H1 (cell line): ENCODE measurements at regions not wholly inside any gene's neighbourhood (a gene's known extent, or its start where the extent isn't known, plus 50 kb on each side); places are given as distances from the start of the nearest gene placed in this dataset.

Experiments
- CTCF ChIA-PET: fragments of 300-600 bp; sonication (Branson Sonifier 250); formaldehyde crosslinking; loops from one replicate; lab custom pipeline; 2021; ENCODE audit not compliant: partially characterized antibody; lab: Charles Lee
- POLR2A ChIA-PET: fragments of 300-600 bp; sonication (Branson Sonifier 250); formaldehyde crosslinking; loops from one replicate; lab custom pipeline; 2021; ENCODE audit warnings: inconsistent platforms; ENCODE audit not compliant: partially characterized antibody; lab: Charles Lee
- DNase-seq, 2 experiments: peaks; one replicate each; pipeline versions ENCODE4 v3.0.0 to v3.0.0-alpha.2; 2010 to 2022; ENCODE audit warnings: low spot score in 2 of 2, low read depth in 1 of 2, mixed read lengths in 1 of 2
- FAIRE-seq: peaks from 2 replicates; lab custom pipeline; 2011; peaks lifted over from hg19 to GRCh38; lab: Jason Lieb, UNC
- H2AFZ ChIP-seq: 2 replicates; pipeline ENCODE4 v1.8.1; 2012; ENCODE audit warnings: low read length, inconsistent platforms
- H2AK5ac ChIP-seq: 2 replicates; pipeline ENCODE4 v1.6.1; 2013; ENCODE audit warnings: low read depth, low read length
- H2BK120ac ChIP-seq: replicated peaks from 2 replicates; pipeline ENCODE3; 2013; ENCODE audit warnings: low read depth, low read length, inconsistent platforms
- H2BK12ac ChIP-seq: 2 replicates; pipeline ENCODE4 v1.6.1; 2013; ENCODE audit warnings: low read depth, low read length
- H2BK15ac ChIP-seq: 2 replicates; pipeline ENCODE4 v1.6.1; 2013; ENCODE audit warnings: low read length
- H2BK20ac ChIP-seq: 2 replicates; pipeline ENCODE4 v1.6.1; 2013; ENCODE audit warnings: low read length
- H2BK5ac ChIP-seq: 2 replicates; pipeline ENCODE4 v1.6.1; 2013; ENCODE audit warnings: low read depth, low read length
- H3K14ac ChIP-seq: 2 replicates; pipeline ENCODE4 v1.6.1; 2013; ENCODE audit warnings: inconsistent platforms; ENCODE audit not compliant: insufficient read length
- H3K18ac ChIP-seq: 2 replicates; pipeline ENCODE4 v1.6.1; 2013; ENCODE audit warnings: low read length; ENCODE audit errors: extremely low read depth
- H3K23ac ChIP-seq: 2 replicates; pipeline ENCODE4 v1.6.1; 2013; ENCODE audit warnings: inconsistent platforms; ENCODE audit not compliant: insufficient read length
- H3K23me2 ChIP-seq: 2 replicates; pipeline ENCODE4 v1.6.1; 2013; ENCODE audit warnings: low read depth, low read length
- H3K27ac ChIP-seq: 2 replicates; pipeline ENCODE4 v1.6.1; 2011; ENCODE audit warnings: low read depth, low read length, inconsistent platforms
- H3K27me3 ChIP-seq, 4 experiments: replicated peaks in 1 of 4; 1 replicate in 1 of 4; 2 replicates in 3 of 4; pipeline versions ENCODE4 v1.6.1 to v1.8.1; 2011 to 2013; ENCODE audit warnings: low read length in 3 of 4, mild to moderate bottlenecking in 3 of 4, inconsistent platforms in 2 of 4, mixed read lengths in 2 of 4, moderate library complexity in 1 of 4; ENCODE audit not compliant: control insufficient read depth in 3 of 4, insufficient read depth in 3 of 4; ENCODE audit errors: extremely low read depth in 1 of 4
- H3K36me3 ChIP-seq, 4 experiments: 2 replicates each; pipeline versions ENCODE4 v1.6.1 to v1.8.1; 2011 to 2013; ENCODE audit warnings: mild to moderate bottlenecking in 4 of 4, low read length in 3 of 4, moderate library complexity in 2 of 4, control low read depth in 1 of 4, inconsistent platforms in 1 of 4; ENCODE audit not compliant: insufficient read depth in 4 of 4, control insufficient read depth in 2 of 4
- H3K4ac ChIP-seq: replicated peaks from 2 replicates; pipeline ENCODE3; 2013; ENCODE audit warnings: low read length, low read depth, mixed read lengths, inconsistent platforms; ENCODE audit not compliant: insufficient read length
- H3K4me1 ChIP-seq, 4 experiments: replicated peaks in 1 of 4; 1 replicate in 1 of 4; 2 replicates in 3 of 4; pipeline versions ENCODE4 v1.6.1 to v1.8.1; 2011 to 2013; ENCODE audit warnings: low read length in 3 of 4, inconsistent platforms in 2 of 4, mixed read lengths in 1 of 4; ENCODE audit not compliant: insufficient read depth in 4 of 4, control insufficient read depth in 3 of 4
- H3K4me2 ChIP-seq, 2 experiments: 2 replicates each; pipeline versions ENCODE4 v1.6.1 to v1.8.1; 2011 to 2013; ENCODE audit warnings: low read depth in 2 of 2, low read length in 2 of 2, control low read depth in 1 of 2, inconsistent platforms in 1 of 2, mild to moderate bottlenecking in 1 of 2; ENCODE audit not compliant: insufficient read depth in 1 of 2
- H3K4me3 ChIP-seq, 4 experiments: fragments of 200-600, 300-600 bp in 1 of 4; sonication (generic), shearing (Covaris generic), sonication (Bioruptor Twin) in 1 of 4; 2 replicates each; pipeline versions ENCODE4 v1.5.1 to v1.8.1; 2011 to 2016; ENCODE audit warnings: low read length in 4 of 4, low read depth in 3 of 4, control low read depth in 2 of 4, inconsistent platforms in 2 of 4, mild to moderate bottlenecking in 2 of 4, mixed read lengths in 1 of 4, moderate library complexity in 1 of 4; ENCODE audit not compliant: insufficient read depth in 2 of 4; ENCODE audit errors: extremely low read depth in 1 of 4
- H3K56ac ChIP-seq: replicated peaks from 2 replicates; pipeline ENCODE3; 2013; ENCODE audit warnings: low read depth, mild to moderate bottlenecking, mixed read lengths, low read length, inconsistent platforms; ENCODE audit not compliant: insufficient read length
- H3K79me1 ChIP-seq: 2 replicates; pipeline ENCODE4 v1.6.1; 2013; ENCODE audit warnings: low read depth, low read length, control low read depth
- H3K79me2 ChIP-seq, 2 experiments: 2 replicates each; pipeline versions ENCODE4 v1.6.1 to v1.8.1; 2012 to 2013; ENCODE audit warnings: low read length in 2 of 2, mild to moderate bottlenecking in 2 of 2, inconsistent platforms in 1 of 2; ENCODE audit not compliant: insufficient read depth in 2 of 2, control insufficient read depth in 1 of 2
- H3K9ac ChIP-seq, 4 experiments: replicated peaks in 1 of 4; 1 replicate in 1 of 4; 2 replicates in 3 of 4; pipeline versions ENCODE4 v1.6.1 to v1.8.1; 2011 to 2013; ENCODE audit warnings: low read depth in 3 of 4, low read length in 3 of 4, control low read depth in 2 of 4, mild to moderate bottlenecking in 2 of 4, moderate library complexity in 2 of 4, inconsistent platforms in 1 of 4; ENCODE audit errors: extremely low read depth in 1 of 4
- H3K9me3 ChIP-seq, 2 experiments: 2 replicates each; pipeline versions ENCODE4 v1.6.1 to v1.8.1; 2012 to 2013; ENCODE audit warnings: mild to moderate bottlenecking in 2 of 2, moderate library complexity in 2 of 2, control low read depth in 1 of 2, inconsistent platforms in 1 of 2, low read depth in 1 of 2, low read length in 1 of 2, mixed read lengths in 1 of 2; ENCODE audit not compliant: insufficient read depth in 2 of 2
- H4K20me1 ChIP-seq, 2 experiments: replicated peaks in 1 of 2; 2 replicates each; pipeline versions ENCODE3 to v1.8.1; 2011 to 2013; ENCODE audit warnings: inconsistent platforms in 2 of 2, low read length in 2 of 2, mild to moderate bottlenecking in 1 of 2; ENCODE audit not compliant: insufficient read depth in 2 of 2, control insufficient read depth in 1 of 2
- H4K5ac ChIP-seq: 2 replicates; pipeline ENCODE4 v1.6.1; 2013; ENCODE audit warnings: low read length, low read depth, mixed read lengths, inconsistent platforms; ENCODE audit not compliant: insufficient read length
- H4K8ac ChIP-seq: 2 replicates; pipeline ENCODE4 v1.8.0; 2013; ENCODE audit warnings: mild to moderate bottlenecking, moderate library complexity, low read length, inconsistent platforms; ENCODE audit not compliant: insufficient read depth; ENCODE audit errors: extremely low read depth
- H4K91ac ChIP-seq: replicated peaks from 2 replicates; pipeline ENCODE3; 2013; ENCODE audit warnings: low read length, mixed read lengths, inconsistent platforms; ENCODE audit not compliant: insufficient read length
- EP300 ChIP-seq, 2 experiments: IDR thresholded peaks; 1 replicate in 1 of 2; 2 replicates in 1 of 2; pipeline ENCODE4 v1.6.1; 2011 to 2012; ENCODE audit warnings: low read depth in 2 of 2, low read length in 2 of 2, mild to moderate bottlenecking in 2 of 2, borderline replicate concordance in 1 of 2, inconsistent platforms in 1 of 2, moderate library complexity in 1 of 2
- EZH2 ChIP-seq: fragments of 200-600 bp; sonication (generic); IDR thresholded peaks from 2 replicates; pipeline ENCODE4 v1.7.1; 2012; ENCODE audit warnings: low read depth, mild to moderate bottlenecking, moderate library complexity, low read length, inconsistent platforms; ENCODE audit not compliant: severe bottlenecking
- GTF2F1 ChIP-seq: IDR thresholded peaks from 2 replicates; pipeline ENCODE4 v1.6.1; 2012; ENCODE audit warnings: low read depth, low read length, improper control_type of control experiment, borderline replicate concordance
- NRF1 ChIP-seq: IDR thresholded peaks from 2 replicates; pipeline ENCODE4 v1.6.1; 2011; ENCODE audit warnings: mild to moderate bottlenecking, low read depth, low read length, improper control_type of control experiment
- SP2 ChIP-seq: IDR thresholded peaks from 2 replicates; pipeline ENCODE4 v1.6.1; 2012; ENCODE audit warnings: mild to moderate bottlenecking, low read length, inconsistent platforms
- SP4 ChIP-seq: IDR thresholded peaks from 2 replicates; pipeline ENCODE4 v1.6.1; 2012; ENCODE audit warnings: low read length, inconsistent platforms
- TAF7 ChIP-seq: optimal IDR thresholded peaks from 2 replicates; pipeline ENCODE3; 2011; ENCODE audit warnings: low read depth, mild to moderate bottlenecking, inconsistent platforms, low read length, moderate library complexity, borderline replicate concordance
- TEAD4 ChIP-seq: IDR thresholded peaks from 2 replicates; pipeline ENCODE4 v1.6.1; 2012; ENCODE audit warnings: low read depth, low read length, inconsistent platforms, mixed read lengths
- WGBS, 2 experiments: shearing (Covaris generic) in 1 of 2; methylation state at CpG; one replicate each; pipeline versions ENCODE4 v1.1.6 to v1.1.7; 2013 to 2015; ENCODE audit warnings: low lambda C conversion rate in 2 of 2, mixed read lengths in 2 of 2, inconsistent platforms in 1 of 2, low coverage in 1 of 2, missing lambda C conversion rate in 1 of 2; ENCODE audit not compliant: insufficient replicate concordance in 2 of 2, insufficient coverage in 1 of 2, insufficient read length in 1 of 2; ENCODE audit errors: extremely low coverage in 1 of 2, missing lambda C conversion rate in 1 of 2; 5-methylcytosine and 5-hydroxymethylcytosine counted together

- CTCF ChIA-PET = interaction anchor here (0.6 to 1.5 kb wide), 3 partner anchors 7 to 20 kb away, joined by 3 to 4 read pairs (median 3); no protein-coding TSS in a partner anchor
- no peak for FAIRE-seq
- TF ChIP-seq SP2 (no peak), EP300 (IDR thresholded peaks at IDR 0.05; ENCODE audit: borderline replicate concordance in 1 of 2, low read depth in 2 of 2, low read length in 2 of 2) (no peak), TEAD4 (no peak), GTF2F1 (no peak), TAF7 (no peak), EZH2 (no peak), SP4 (no peak), NRF1 (no peak)
These were observed 130.9 kb downstream of the GAS1 start for GRCh38 chr9:86816366-86816765.

More at GRCh38 chr9:86816366-86816765, 130.9 kb downstream of the GAS1 start:
- Histone ChIP-seq H3K4me1 (no peaks in the 10 kb centered on the region), H3K36me3 (no peaks in the 10 kb centered on the region), H4K91ac (no peak overlapping the region), H2BK5ac (no peak overlapping the region), H3K23me2 (no peaks in the 10 kb centered on the region), H2AFZ (no peak overlapping the region), H2BK20ac (no peak overlapping the region), H3K79me2 (no peaks in the 10 kb centered on the region), H3K4me2 (no peak overlapping the region), H4K8ac (no peak overlapping the region), H3K9ac (no peak overlapping the region), H2BK120ac (no peak overlapping the region), H3K9me3 (no peaks in the 10 kb centered on the region), H2AK5ac (no peak overlapping the region), H3K4me3 (no peak overlapping the region), H3K14ac (no peak overlapping the region), H3K23ac (no peak overlapping the region), H3K27ac (no peak overlapping the region), H3K4ac (no peak overlapping the region), H4K20me1 (no peaks in the 10 kb centered on the region), H3K79me1 (no peaks in the 10 kb centered on the region), H2BK12ac (no peak overlapping the region), H3K27me3 (no peaks in the 10 kb centered on the region), H3K18ac (no peak overlapping the region), H3K56ac (no peak overlapping the region), H2BK15ac (no peak overlapping the region), H4K5ac (no peak overlapping the region)
- no peak for DNase-seq
- POLR2A ChIA-PET = no interaction called here
- 88% methylated on average over 2 of the region's 2 CpGs; no CpG with 5 or more reads in 1 of the 2 experiments for WGBS, 2 experiments
